Smooth muscle cell (in vitro differentiated cells): ENCODE measurements at regions not wholly inside any gene's neighbourhood (a gene's known extent, or its start where the extent isn't known, plus 50 kb on each side); places are given as distances from the start of the nearest gene placed in this dataset.

Experiments used
- DNase-seq: peaks from one replicate; lab custom pipeline; 2025; ENCODE audit not compliant: unreplicated experiment; lab: John Stamatoyannopoulos, UW
- H2AFZ ChIP-seq: fragments of 200-600 bp; sonication (generic); 2 replicates; pipeline ENCODE4 v1.6.0; 2016; ENCODE audit warnings: antibody characterized with exemption, low read depth, mild to moderate bottlenecking
- H3F3A ChIP-seq: fragments of 200-600 bp; sonication (generic); 2 replicates; pipeline ENCODE4 v1.6.0; 2017; ENCODE audit warnings: antibody characterized with exemption, low read depth
- H3K27ac ChIP-seq: fragments of 200-600 bp; sonication (generic); 2 replicates; pipeline ENCODE4 v1.5.1; 2016; ENCODE audit warnings: low read depth, mild to moderate bottlenecking
- H3K27me3 ChIP-seq: fragments of 200-600 bp; sonication (generic); 2 replicates; pipeline ENCODE4 v1.6.1; 2016; ENCODE audit warnings: low read depth, mild to moderate bottlenecking
- H3K36me3 ChIP-seq: fragments of 200-600 bp; sonication (generic); 2 replicates; pipeline ENCODE4 v1.5.1; 2016; ENCODE audit warnings: low read depth
- H3K4me1 ChIP-seq: fragments of 200-600 bp; sonication (generic); 2 replicates; pipeline ENCODE4 v1.5.1; 2016; ENCODE audit warnings: low read depth
- H3K4me2 ChIP-seq: fragments of 200-600 bp; sonication (generic); 2 replicates; pipeline ENCODE4 v1.6.0; 2016; ENCODE audit warnings: mild to moderate bottlenecking
- H3K4me3 ChIP-seq: fragments of 200-600 bp; sonication (generic); 2 replicates; pipeline ENCODE4 v1.5.1; 2016; ENCODE audit warnings: mild to moderate bottlenecking
- H3K79me2 ChIP-seq: fragments of 200-600 bp; sonication (generic); 2 replicates; pipeline ENCODE4 v1.6.0; 2016; ENCODE audit warnings: low read depth, mild to moderate bottlenecking
- H3K9ac ChIP-seq: fragments of 200-600 bp; sonication (generic); 2 replicates; pipeline ENCODE4 v1.6.0; 2016; ENCODE audit warnings: low read depth
- H3K9me3 ChIP-seq: fragments of 200-600 bp; sonication (generic); replicated peaks from 2 replicates; pipeline ENCODE4 v1.5.1; 2016; ENCODE audit warnings: low read depth
- H4K20me1 ChIP-seq: fragments of 200-600 bp; sonication (generic); 2 replicates; pipeline ENCODE4 v1.6.0; 2016; ENCODE audit warnings: low read depth
- WGBS: methylation state at CpG from one replicate; pipeline ENCODE4 v1.1.7; 2016; ENCODE audit warnings: low lambda C conversion rate; 5-methylcytosine and 5-hydroxymethylcytosine counted together
- TF ChIP-seq, protein P1 (sequence below): fragments of 200-600 bp; sonication (generic); IDR thresholded peaks from 2 replicates; pipeline ENCODE4 v1.5.1; 2017; ENCODE audit warnings: borderline replicate concordance, mild to moderate bottlenecking, antibody characterized with exemption; ENCODE audit not compliant: insufficient read depth, poor library complexity, severe bottlenecking

DNA sequence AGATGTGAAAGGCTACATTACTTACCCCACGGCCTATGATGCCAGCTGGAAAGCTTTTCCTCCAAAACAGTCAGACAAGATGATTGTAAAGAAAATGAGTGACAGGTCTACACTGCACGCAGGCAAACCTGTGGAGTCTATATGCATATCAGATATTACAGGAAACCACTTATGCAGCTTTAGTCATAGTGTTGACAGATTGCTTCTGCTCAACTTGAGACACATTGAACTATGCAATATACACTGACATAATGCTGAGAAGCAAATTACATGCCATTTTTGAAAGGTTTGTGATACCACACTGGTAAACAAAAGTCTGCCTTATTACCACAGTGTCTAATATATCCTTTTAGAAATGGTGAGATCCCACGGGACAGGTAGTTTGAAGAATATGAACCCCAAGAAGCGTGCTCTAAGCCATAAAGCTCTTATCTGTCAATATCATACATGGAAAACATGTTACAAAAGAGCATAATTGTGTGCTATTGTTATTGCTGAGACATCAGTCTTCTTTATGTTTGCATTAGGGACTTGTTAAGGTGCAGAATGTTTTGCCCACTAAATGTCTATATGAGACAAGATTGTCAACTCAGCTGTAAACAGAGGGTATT lies 1835.8 kb upstream of the TENM3 start:
- no peaks in the 10 kb centered on the region for H3K79me2 ChIP-seq
- TF ChIP-seq, protein P1, sequence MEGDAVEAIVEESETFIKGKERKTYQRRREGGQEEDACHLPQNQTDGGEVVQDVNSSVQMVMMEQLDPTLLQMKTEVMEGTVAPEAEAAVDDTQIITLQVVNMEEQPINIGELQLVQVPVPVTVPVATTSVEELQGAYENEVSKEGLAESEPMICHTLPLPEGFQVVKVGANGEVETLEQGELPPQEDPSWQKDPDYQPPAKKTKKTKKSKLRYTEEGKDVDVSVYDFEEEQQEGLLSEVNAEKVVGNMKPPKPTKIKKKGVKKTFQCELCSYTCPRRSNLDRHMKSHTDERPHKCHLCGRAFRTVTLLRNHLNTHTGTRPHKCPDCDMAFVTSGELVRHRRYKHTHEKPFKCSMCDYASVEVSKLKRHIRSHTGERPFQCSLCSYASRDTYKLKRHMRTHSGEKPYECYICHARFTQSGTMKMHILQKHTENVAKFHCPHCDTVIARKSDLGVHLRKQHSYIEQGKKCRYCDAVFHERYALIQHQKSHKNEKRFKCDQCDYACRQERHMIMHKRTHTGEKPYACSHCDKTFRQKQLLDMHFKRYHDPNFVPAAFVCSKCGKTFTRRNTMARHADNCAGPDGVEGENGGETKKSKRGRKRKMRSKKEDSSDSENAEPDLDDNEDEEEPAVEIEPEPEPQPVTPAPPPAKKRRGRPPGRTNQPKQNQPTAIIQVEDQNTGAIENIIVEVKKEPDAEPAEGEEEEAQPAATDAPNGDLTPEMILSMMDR = no peak
- H3F3A ChIP-seq = no peaks in the 10 kb centered on the region
- no peak overlapping the region for H3K4me2 ChIP-seq
- H3K27me3 ChIP-seq = no peaks in the 10 kb centered on the region
- WGBS = 88% methylated on average over 4 of the region's 4 CpGs
- no peak overlapping the region for H2AFZ ChIP-seq
- DNase-seq = no peak
- H3K4me1 ChIP-seq = no peaks in the 10 kb centered on the region
- H3K4me3 ChIP-seq = no peak overlapping the region
- no peaks in the 10 kb centered on the region for H3K36me3 ChIP-seq
- H3K9ac ChIP-seq = no peak overlapping the region
- no peak overlapping the region for H3K27ac ChIP-seq
- no peaks in the 10 kb centered on the region for H4K20me1 ChIP-seq
- H3K9me3 ChIP-seq = no peaks in the 10 kb centered on the region

DNA sequence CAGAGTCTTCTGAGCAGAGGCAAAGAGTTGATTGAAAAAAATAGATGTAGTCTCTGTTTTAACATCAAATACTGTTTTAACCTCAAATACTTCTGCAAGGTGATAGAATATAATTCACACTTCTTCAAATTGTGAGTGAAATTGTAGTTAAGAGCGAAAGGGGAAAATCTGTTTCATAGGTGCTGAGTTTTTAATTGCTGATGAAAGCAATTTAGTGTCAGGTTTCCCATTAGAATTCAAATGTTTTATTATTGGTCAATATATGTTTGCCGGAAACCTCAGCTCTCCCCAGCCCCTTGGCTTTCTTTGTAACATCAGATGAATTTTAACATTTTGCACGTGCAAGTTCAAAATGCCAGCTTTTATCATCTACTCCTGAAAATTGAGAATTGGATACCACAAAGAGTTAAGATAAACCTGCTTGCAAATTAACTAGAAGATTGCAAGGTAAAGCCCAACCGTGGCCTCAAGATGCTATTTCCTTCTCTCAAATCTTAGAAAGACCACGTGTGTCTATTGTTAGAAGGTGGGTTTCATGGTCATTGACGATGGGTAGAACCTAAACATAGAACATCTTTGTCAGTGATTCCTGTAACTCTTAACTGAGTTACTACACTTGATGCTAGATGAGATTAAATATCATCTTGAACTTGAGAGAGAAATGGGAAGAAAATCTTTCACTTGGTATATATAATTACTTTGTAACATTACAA lies 1824.2 kb upstream of the TENM3 start:
- no peak overlapping the region for H3K4me3 ChIP-seq
- H3K9me3 ChIP-seq = no peaks in the 10 kb centered on the region
- 75% methylated on average over 6 of the region's 6 CpGs for WGBS
- H3K4me1 ChIP-seq = no peaks in the 10 kb centered on the region
- H3K4me2 ChIP-seq = no peak overlapping the region
- no peak overlapping the region for H3K27ac ChIP-seq
- no peak for DNase-seq
- H4K20me1 ChIP-seq = no peaks in the 10 kb centered on the region
- H3F3A ChIP-seq = no peaks in the 10 kb centered on the region
- H3K9ac ChIP-seq = no peak overlapping the region
- H3K79me2 ChIP-seq = no peaks in the 10 kb centered on the region
- H3K27me3 ChIP-seq = peaks cover 4% of the 10 kb centered on the region
- H3K36me3 ChIP-seq = no peaks in the 10 kb centered on the region
- no peak overlapping the region for H2AFZ ChIP-seq
- TF ChIP-seq, protein P1 = no peak

DNA sequence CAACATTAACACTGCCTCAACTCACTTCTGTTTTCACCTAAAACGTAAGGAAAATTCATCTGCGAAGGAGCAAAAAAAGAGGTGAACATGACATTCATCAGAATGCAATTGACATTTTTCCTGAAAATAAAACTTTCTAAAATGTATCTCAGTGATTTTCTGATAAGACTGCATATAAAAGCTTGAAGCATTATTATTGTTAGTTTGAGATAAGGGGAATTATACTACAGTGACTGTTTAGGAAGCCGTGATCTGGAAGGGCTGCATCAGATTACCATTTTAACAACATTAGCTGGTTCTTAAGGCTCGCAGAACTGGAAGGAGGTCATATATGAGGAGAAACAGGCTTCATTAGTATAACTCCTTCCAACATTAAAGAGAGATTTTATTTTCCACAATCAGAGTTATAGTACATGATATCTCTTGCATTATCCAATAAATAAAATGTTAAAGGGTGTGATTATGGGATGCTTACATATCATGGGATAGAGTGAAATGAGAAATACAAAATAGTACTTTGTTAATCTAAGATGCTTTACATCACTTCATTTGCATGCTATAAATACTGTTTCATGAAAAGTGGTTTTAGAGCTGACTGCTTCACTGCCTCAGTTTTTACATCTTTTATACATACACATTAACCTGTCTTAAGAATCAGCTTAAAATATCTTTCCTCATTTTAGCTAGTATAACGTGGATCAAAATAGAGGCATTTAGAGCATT lies 1820.1 kb upstream of the TENM3 start:
- no peaks in the 10 kb centered on the region for H3K36me3 ChIP-seq
- no peaks in the 10 kb centered on the region for H3F3A ChIP-seq
- no peaks in the 10 kb centered on the region for H3K9me3 ChIP-seq
- H3K4me1 ChIP-seq = no peaks in the 10 kb centered on the region
- H3K9ac ChIP-seq = no peak overlapping the region
- DNase-seq = no peak
- no peak overlapping the region for H3K27ac ChIP-seq
- no peaks in the 10 kb centered on the region for H3K79me2 ChIP-seq
- H3K27me3 ChIP-seq = no peaks in the 10 kb centered on the region
- peak overlapping the region; percentile 48 for H2AFZ ChIP-seq
- H3K4me2 ChIP-seq = peak overlapping the region; percentile 40
- TF ChIP-seq, protein P1 = no peak
- WGBS = 38% methylated on average over 5 of the region's 5 CpGs
- H4K20me1 ChIP-seq = no peaks in the 10 kb centered on the region
- no peak overlapping the region for H3K4me3 ChIP-seq

DNA sequence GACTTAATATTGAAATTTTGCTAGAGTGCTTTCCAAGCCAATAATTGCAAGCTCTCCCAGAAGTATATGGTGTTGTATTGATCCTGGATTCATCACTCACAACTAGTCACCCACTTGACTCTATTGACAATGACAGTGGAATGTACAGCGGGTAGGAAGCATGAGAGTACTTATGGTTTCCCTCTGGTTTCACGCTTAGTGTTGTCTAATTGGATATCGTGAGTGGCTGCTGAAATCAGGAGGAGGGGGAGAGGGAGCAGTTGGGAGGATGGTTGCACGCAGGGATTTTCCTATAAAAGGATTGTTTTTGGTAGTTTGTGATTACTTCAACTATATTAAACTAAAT lies 1819.5 kb upstream of the TENM3 start:
- Histone ChIP-seq H3K4me3 (no peak overlapping the region), H3K9me3 (no peaks in the 10 kb centered on the region), H3K9ac (no peak overlapping the region), H3K36me3 (no peaks in the 10 kb centered on the region), H3K79me2 (no peaks in the 10 kb centered on the region), H4K20me1 (no peaks in the 10 kb centered on the region), H3K27ac (no peak overlapping the region), H2AFZ (no peak overlapping the region), H3K27me3 (no peaks in the 10 kb centered on the region), H3K4me2 (no peak overlapping the region), H3K4me1 (no peaks in the 10 kb centered on the region), H3F3A (no peaks in the 10 kb centered on the region)
- no peak for DNase-seq
- 41% methylated on average over 4 of the region's 4 CpGs for WGBS
- TF ChIP-seq, protein P1 = no peak
